ENCODE measurements at regions not wholly inside any gene's neighbourhood (a gene's known extent, or its start where the extent isn't known, plus 50 kb on each side); places are given as distances from the start of the nearest gene placed in this dataset.

GRCh38 chr12:13592063-13592942, 389.1 kb downstream of the GRIN2B start:
- Histone ChIP-seq H3K4me3 (replicated peaks; ENCODE audit: low read depth, low read length) (no peak overlapping the region), H3K27me3 (replicated peaks; ENCODE audit: control insufficient read depth, insufficient read depth, low read length) (no peaks in the 10 kb centered on the region), H3K36me3 (ENCODE audit: control insufficient read depth, insufficient read depth, low read length) (no peaks in the 10 kb centered on the region)
- TF ChIP-seq, protein P1, sequence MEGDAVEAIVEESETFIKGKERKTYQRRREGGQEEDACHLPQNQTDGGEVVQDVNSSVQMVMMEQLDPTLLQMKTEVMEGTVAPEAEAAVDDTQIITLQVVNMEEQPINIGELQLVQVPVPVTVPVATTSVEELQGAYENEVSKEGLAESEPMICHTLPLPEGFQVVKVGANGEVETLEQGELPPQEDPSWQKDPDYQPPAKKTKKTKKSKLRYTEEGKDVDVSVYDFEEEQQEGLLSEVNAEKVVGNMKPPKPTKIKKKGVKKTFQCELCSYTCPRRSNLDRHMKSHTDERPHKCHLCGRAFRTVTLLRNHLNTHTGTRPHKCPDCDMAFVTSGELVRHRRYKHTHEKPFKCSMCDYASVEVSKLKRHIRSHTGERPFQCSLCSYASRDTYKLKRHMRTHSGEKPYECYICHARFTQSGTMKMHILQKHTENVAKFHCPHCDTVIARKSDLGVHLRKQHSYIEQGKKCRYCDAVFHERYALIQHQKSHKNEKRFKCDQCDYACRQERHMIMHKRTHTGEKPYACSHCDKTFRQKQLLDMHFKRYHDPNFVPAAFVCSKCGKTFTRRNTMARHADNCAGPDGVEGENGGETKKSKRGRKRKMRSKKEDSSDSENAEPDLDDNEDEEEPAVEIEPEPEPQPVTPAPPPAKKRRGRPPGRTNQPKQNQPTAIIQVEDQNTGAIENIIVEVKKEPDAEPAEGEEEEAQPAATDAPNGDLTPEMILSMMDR (IDR thresholded peaks at IDR 0.05; ENCODE audit: insufficient read depth, low read length, poor library complexity, severe bottlenecking), result no peak
- DNase-seq (ENCODE audit: extremely low read depth, insufficient read length), result peak; percentile 18

DNA sequence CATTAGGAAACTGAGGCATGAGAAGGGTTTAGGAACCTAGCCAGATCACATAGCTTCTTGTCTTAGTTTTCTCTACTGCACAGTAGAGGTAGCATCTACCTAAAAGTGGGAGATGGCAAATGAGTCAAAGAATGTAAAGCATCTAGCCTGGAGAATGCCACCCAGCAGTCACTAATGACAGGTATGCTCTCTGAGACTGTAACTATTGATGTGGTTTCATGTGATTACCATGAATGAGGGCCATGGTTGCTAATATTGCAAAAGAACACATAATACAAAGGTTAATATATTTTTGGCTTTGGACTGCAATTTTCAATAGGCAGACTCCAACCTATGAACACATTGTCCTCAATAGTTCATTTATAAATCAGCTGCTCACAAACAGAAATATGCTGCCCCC, 389.9 kb downstream of the GRIN2B start:
- no peak for DNase-seq (ENCODE audit: extremely low read depth, insufficient read length)
- no peak overlapping the region for H3K4me3 ChIP-seq (replicated peaks; ENCODE audit: low read depth, low read length)
- H3K36me3 ChIP-seq (ENCODE audit: control insufficient read depth, insufficient read depth, low read length), result no peaks in the 10 kb centered on the region
- H3K27me3 ChIP-seq (replicated peaks; ENCODE audit: control insufficient read depth, insufficient read depth, low read length), result no peaks in the 10 kb centered on the region
- TF ChIP-seq, protein P1 (IDR thresholded peaks at IDR 0.05; ENCODE audit: insufficient read depth, low read length, poor library complexity, severe bottlenecking), result no peak

DNA sequence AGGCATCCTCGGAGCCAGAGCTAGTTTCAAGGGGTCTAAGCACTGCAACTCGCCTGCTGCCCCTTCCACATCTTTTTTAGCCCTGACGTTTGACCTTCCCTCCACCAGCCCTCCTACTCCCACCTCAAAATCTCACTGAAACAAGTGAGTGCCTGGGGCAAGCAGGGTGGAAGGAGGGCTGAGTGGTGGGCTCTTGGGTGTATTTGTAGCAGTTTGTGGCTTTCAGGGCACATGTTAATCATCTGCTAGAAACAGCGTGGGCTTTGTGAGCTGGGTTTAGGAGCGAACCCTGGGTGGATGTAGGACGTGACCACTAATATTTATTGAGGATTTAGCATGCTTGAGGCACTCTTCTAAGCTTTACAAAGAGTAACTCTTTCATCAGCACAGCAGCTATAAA, 390.3 kb downstream of the GRIN2B start:
- DNase-seq (ENCODE audit: extremely low read depth, insufficient read length), result no peak
- Histone ChIP-seq H3K36me3 (ENCODE audit: control insufficient read depth, insufficient read depth, low read length) (no peaks in the 10 kb centered on the region), H3K4me3 (replicated peaks; ENCODE audit: low read depth, low read length) (no peak overlapping the region), H3K27me3 (replicated peaks; ENCODE audit: control insufficient read depth, insufficient read depth, low read length) (no peaks in the 10 kb centered on the region)
- TF ChIP-seq, protein P1 (IDR thresholded peaks at IDR 0.05; ENCODE audit: insufficient read depth, low read length, poor library complexity, severe bottlenecking), result no peak

GRCh38 chr12:13588574-13588973, 392.0 kb downstream of the EMP1 start:
- TF ChIP-seq, protein P1 (IDR thresholded peaks at IDR 0.05; ENCODE audit: insufficient read depth, low read length, poor library complexity, severe bottlenecking), result no peak
- DNase-seq (ENCODE audit: extremely low read depth, insufficient read length), result no peak
- Histone ChIP-seq H3K27me3 (replicated peaks; ENCODE audit: control insufficient read depth, insufficient read depth, low read length) (no peaks in the 10 kb centered on the region; the same call in none of the 2 replicates), H3K36me3 (ENCODE audit: control insufficient read depth, insufficient read depth, low read length) (no peaks in the 10 kb centered on the region), H3K4me3 (replicated peaks; ENCODE audit: low read depth, low read length) (no peak overlapping the region)

DNA sequence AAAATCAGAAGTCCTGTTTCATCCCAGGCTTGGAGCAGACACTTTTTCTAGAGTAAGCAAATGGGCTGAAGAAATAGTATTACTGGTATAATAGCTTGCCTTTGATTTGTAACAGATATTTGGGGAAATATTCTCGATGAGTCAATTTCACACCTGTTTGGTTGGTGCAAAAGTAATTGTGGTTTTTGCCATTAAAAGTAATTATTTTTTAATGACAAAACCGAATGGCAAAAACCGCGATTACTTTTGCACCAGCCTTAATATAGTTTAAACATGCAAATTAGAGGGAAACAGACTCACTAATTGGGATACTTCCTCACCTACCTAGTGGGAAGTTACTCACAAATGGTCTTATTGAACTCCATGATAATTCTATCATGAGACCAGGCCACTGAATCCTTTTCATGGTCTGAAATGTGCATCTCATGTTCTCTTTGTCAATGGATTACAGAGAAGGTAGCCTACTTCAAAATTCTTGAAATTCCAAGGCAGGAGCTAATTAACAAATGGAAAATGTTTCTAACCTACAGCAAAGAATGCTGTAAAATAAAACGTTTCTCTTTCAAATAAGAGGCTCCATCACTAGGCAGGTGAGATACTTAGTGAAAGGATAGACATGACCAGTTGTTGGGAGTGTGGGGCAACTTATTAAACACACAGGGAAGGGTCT, 391.3 kb downstream of the EMP1 start:
- Histone ChIP-seq H3K27me3 (replicated peaks; ENCODE audit: control insufficient read depth, insufficient read depth, low read length) (no peaks in the 10 kb centered on the region; the same call in none of the 2 replicates), H3K36me3 (ENCODE audit: control insufficient read depth, insufficient read depth, low read length) (no peaks in the 10 kb centered on the region), H3K4me3 (replicated peaks; ENCODE audit: low read depth, low read length) (no peak overlapping the region)
- TF ChIP-seq, protein P1 (IDR thresholded peaks at IDR 0.05; ENCODE audit: insufficient read depth, low read length, poor library complexity, severe bottlenecking), result no peak
- no peak for DNase-seq (ENCODE audit: extremely low read depth, insufficient read length)

All from GM06990 (cell line).